ENCODE measurements at regions not wholly inside any gene's neighbourhood (a gene's known extent, or its start where the extent isn't known, plus 50 kb on each side); places are given as distances from the start of the nearest gene placed in this dataset.

GRCh38 chr4:100746141-100746739 lies 228.4 kb upstream of the EMCN start:
- TF ChIP-seq MAX (IDR thresholded peaks at IDR 0.05; ENCODE audit: insufficient read depth, insufficient read length), result no peak
- TF ChIP-seq, protein P1, sequence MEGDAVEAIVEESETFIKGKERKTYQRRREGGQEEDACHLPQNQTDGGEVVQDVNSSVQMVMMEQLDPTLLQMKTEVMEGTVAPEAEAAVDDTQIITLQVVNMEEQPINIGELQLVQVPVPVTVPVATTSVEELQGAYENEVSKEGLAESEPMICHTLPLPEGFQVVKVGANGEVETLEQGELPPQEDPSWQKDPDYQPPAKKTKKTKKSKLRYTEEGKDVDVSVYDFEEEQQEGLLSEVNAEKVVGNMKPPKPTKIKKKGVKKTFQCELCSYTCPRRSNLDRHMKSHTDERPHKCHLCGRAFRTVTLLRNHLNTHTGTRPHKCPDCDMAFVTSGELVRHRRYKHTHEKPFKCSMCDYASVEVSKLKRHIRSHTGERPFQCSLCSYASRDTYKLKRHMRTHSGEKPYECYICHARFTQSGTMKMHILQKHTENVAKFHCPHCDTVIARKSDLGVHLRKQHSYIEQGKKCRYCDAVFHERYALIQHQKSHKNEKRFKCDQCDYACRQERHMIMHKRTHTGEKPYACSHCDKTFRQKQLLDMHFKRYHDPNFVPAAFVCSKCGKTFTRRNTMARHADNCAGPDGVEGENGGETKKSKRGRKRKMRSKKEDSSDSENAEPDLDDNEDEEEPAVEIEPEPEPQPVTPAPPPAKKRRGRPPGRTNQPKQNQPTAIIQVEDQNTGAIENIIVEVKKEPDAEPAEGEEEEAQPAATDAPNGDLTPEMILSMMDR (IDR thresholded peaks at IDR 0.05; ENCODE audit: extremely low read depth in 1 of 2, insufficient read depth in 1 of 2, low read depth in 1 of 2, low read length in 2 of 2), result no peak
- TF ChIP-seq POLR2A (IDR thresholded peaks at IDR 0.05; ENCODE audit: low read depth, low read length), result no peak
- no peak for TF ChIP-seq EZH2 (IDR thresholded peaks at IDR 0.05; ENCODE audit: borderline replicate concordance, low read depth, low read length, severe bottlenecking)
- no peak for TF ChIP-seq GATA2 (IDR thresholded peaks at IDR 0.05; ENCODE audit: insufficient read depth, insufficient read length, low read depth, low read length)
- TF ChIP-seq FOS (IDR thresholded peaks at IDR 0.05; ENCODE audit: borderline replicate concordance, insufficient read depth, low read length), result no peak
- TF ChIP-seq POLR2AphosphoS5 (IDR thresholded peaks at IDR 0.05; ENCODE audit: insufficient read depth, low read depth, low read length), result no peak
- no peak for TF ChIP-seq MYC (IDR thresholded peaks at IDR 0.05; ENCODE audit: low read depth, low read length)
- TF ChIP-seq JUN (IDR thresholded peaks at IDR 0.05; ENCODE audit: borderline replicate concordance, insufficient read depth, insufficient read length, low read depth), result no peak

Measured in endothelial cell of umbilical vein (primary cell).